HL-60 (cell line): ENCODE measurements at regions not wholly inside any gene's neighbourhood (a gene's known extent, or its start where the extent isn't known, plus 50 kb on each side); places are given as distances from the start of the nearest gene placed in this dataset.

Experiments
- CTCF ChIP-seq: IDR thresholded peaks from one replicate; pipeline ENCODE4 v1.5.1; 2011; ENCODE audit warnings: low read length, control low read depth, inconsistent platforms; ENCODE audit not compliant: insufficient read depth
- GABPA ChIP-seq: IDR thresholded peaks from 2 replicates; pipeline ENCODE4 v1.6.1; 2012; ENCODE audit warnings: low read depth

GRCh38 chr11:119512369-119512768 lies 89.4 kb upstream of the THY1 start:
- TF ChIP-seq CTCF (no peak), GABPA (no peak)
